Fibroblast of lung (primary cell): ENCODE measurements at regions not wholly inside any gene's neighbourhood (a gene's known extent, or its start where the extent isn't known, plus 50 kb on each side); places are given as distances from the start of the nearest gene placed in this dataset.

Experiments
- DNase-seq, 2 donors: peaks; one replicate each; pipeline versions ENCODE4 v3.0.0 to v3.0.0-alpha.2; 2010; ENCODE audit warnings: low read depth in 2 of 2
- H2AFZ ChIP-seq: 2 replicates; pipeline ENCODE4 v1.5.1; 2012; ENCODE audit warnings: low read length, control low read depth, inconsistent platforms
- H3K27ac ChIP-seq: 2 replicates; pipeline ENCODE4 v1.5.1; 2011; ENCODE audit warnings: low read length, control low read depth; ENCODE audit not compliant: insufficient read depth
- H3K27me3 ChIP-seq: 2 replicates; pipeline ENCODE4 v1.5.1; 2011; ENCODE audit warnings: mild to moderate bottlenecking, low read length; ENCODE audit not compliant: control insufficient read depth, insufficient read depth
- H3K36me3 ChIP-seq: 2 replicates; pipeline ENCODE4 v1.5.1; 2011; ENCODE audit warnings: low read length; ENCODE audit not compliant: control insufficient read depth, insufficient read depth
- H3K4me1 ChIP-seq: 2 replicates; pipeline ENCODE4 v1.5.1; 2011; ENCODE audit warnings: low read length; ENCODE audit not compliant: control insufficient read depth, insufficient read depth; ENCODE audit errors: extremely low read depth
- H3K4me2 ChIP-seq: 2 replicates; pipeline ENCODE4 v1.5.1; 2011; ENCODE audit warnings: low read length, control low read depth; ENCODE audit not compliant: insufficient read depth; ENCODE audit errors: extremely low read depth
- H3K4me3 ChIP-seq, 4 experiments: fragments of 200-600 bp in 1 of 4; sonication (generic) in 1 of 4; replicated peaks in 1 of 4; 2 replicates each; pipeline ENCODE4 v1.5.1; 2011 to 2016; ENCODE audit warnings: low read length in 4 of 4, low read depth in 3 of 4, mild to moderate bottlenecking in 3 of 4, control low read depth in 2 of 4, inconsistent platforms in 1 of 4, mixed read lengths in 1 of 4; ENCODE audit not compliant: insufficient read depth in 1 of 4; ENCODE audit errors: control extremely low read depth in 1 of 4
- H3K79me2 ChIP-seq: 2 replicates; pipeline ENCODE4 v1.5.1; 2012; ENCODE audit warnings: mild to moderate bottlenecking, low read length, inconsistent platforms; ENCODE audit not compliant: control insufficient read depth, insufficient read depth
- H3K9ac ChIP-seq: 2 replicates; pipeline ENCODE4 v1.5.1; 2011; ENCODE audit warnings: mild to moderate bottlenecking, low read length, control low read depth; ENCODE audit not compliant: insufficient read depth
- H3K9me3 ChIP-seq: 2 replicates; pipeline ENCODE4 v1.5.1; 2012; ENCODE audit warnings: low read depth, low read length; ENCODE audit not compliant: control insufficient read depth, insufficient read depth
- H4K20me1 ChIP-seq: 2 replicates; pipeline ENCODE4 v1.5.1; 2011; ENCODE audit warnings: low read length; ENCODE audit not compliant: control insufficient read depth, insufficient read depth; ENCODE audit errors: extremely low read depth
- EZH2 ChIP-seq: IDR thresholded peaks from 2 replicates; pipeline ENCODE4 v1.5.1; 2012; ENCODE audit warnings: low read length, control low read depth, mild to moderate bottlenecking; ENCODE audit errors: missing control alignments
- TF ChIP-seq, protein P1 (sequence below), 2 donors: IDR thresholded peaks in 1 of 2; conservative IDR thresholded peaks in 1 of 2; 1 replicate in 1 of 2; 2 replicates in 1 of 2; pipeline ENCODE4 v1.5.1; 2011 to 2012; ENCODE audit warnings: low read length in 2 of 2, control low read depth in 1 of 2, inconsistent platforms in 1 of 2, low read depth in 1 of 2, mild to moderate bottlenecking in 1 of 2

DNA sequence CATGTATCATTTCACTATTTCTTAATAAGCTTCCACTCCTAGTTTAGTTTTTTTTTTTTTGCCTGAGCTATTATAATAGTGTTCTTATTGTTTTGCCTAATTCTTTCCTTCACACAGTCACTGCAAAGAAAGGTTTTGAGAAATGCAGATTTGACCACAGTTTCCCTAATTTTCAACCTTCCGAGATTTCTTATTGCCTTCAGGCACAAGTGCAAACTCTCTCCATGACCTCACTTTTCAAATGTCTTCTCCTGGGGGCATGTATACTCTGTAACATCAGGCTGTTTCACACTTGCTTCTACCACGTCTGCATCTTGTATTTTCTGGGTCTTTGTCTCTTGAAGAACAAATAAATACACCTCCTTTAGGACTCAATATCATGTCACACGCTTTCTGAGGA is 339.0 kb upstream of the CITED2 start:
- no peak for TF ChIP-seq EZH2
- TF ChIP-seq, protein P1, sequence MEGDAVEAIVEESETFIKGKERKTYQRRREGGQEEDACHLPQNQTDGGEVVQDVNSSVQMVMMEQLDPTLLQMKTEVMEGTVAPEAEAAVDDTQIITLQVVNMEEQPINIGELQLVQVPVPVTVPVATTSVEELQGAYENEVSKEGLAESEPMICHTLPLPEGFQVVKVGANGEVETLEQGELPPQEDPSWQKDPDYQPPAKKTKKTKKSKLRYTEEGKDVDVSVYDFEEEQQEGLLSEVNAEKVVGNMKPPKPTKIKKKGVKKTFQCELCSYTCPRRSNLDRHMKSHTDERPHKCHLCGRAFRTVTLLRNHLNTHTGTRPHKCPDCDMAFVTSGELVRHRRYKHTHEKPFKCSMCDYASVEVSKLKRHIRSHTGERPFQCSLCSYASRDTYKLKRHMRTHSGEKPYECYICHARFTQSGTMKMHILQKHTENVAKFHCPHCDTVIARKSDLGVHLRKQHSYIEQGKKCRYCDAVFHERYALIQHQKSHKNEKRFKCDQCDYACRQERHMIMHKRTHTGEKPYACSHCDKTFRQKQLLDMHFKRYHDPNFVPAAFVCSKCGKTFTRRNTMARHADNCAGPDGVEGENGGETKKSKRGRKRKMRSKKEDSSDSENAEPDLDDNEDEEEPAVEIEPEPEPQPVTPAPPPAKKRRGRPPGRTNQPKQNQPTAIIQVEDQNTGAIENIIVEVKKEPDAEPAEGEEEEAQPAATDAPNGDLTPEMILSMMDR (conservative IDR thresholded peaks at IDR 0.05 in 1 of 2, IDR thresholded peaks at IDR 0.05 in 1 of 2; ENCODE audit: low read depth in 1 of 2, low read length in 2 of 2) = no peak
- no peak overlapping the region for H3K27ac ChIP-seq
- H2AFZ ChIP-seq = no peak overlapping the region
- H3K9me3 ChIP-seq = no peaks in the 10 kb centered on the region
- no peaks in the 10 kb centered on the region for H3K36me3 ChIP-seq
- H4K20me1 ChIP-seq = no peaks in the 10 kb centered on the region
- H3K4me3 ChIP-seq = no peak overlapping the region
- no peak for DNase-seq
- no peak overlapping the region for H3K4me2 ChIP-seq
- H3K4me1 ChIP-seq = peaks cover 13% of the 10 kb centered on the region
- no peaks in the 10 kb centered on the region for H3K27me3 ChIP-seq
- no peaks in the 10 kb centered on the region for H3K79me2 ChIP-seq
- no peak overlapping the region for H3K9ac ChIP-seq

DNA sequence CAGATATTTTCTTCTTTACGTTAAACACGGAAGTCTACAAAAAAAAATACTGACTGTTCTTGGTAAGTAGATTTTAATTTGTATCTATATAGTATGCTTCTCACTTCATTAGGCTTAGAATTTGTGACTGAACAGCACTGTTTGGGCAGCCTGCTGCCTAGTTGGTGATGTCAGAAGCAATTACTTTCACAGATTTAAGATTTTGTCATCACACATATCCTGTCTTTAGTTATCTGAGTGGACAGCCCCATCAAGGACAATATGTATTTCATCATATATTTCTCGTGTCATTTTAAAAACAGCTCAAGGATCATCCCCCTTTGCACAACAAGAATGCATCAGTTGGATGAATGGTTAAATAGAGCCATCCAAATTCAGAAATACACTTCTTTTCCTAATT is 338.4 kb upstream of the CITED2 start:
- Histone ChIP-seq H3K4me2 (no peak overlapping the region), H3K4me1 (peaks cover 18% of the 10 kb centered on the region), H3K9me3 (no peaks in the 10 kb centered on the region), H3K79me2 (no peaks in the 10 kb centered on the region), H3K9ac (no peak overlapping the region), H2AFZ (no peak overlapping the region), H4K20me1 (no peaks in the 10 kb centered on the region), H3K4me3 (no peak overlapping the region), H3K36me3 (no peaks in the 10 kb centered on the region), H3K27me3 (no peaks in the 10 kb centered on the region), H3K27ac (no peak overlapping the region)
- no peak for TF ChIP-seq EZH2
- TF ChIP-seq, protein P1 (conservative IDR thresholded peaks at IDR 0.05 in 1 of 2, IDR thresholded peaks at IDR 0.05 in 1 of 2; ENCODE audit: low read depth in 1 of 2, low read length in 2 of 2) = no peak
- DNase-seq = no peak

DNA sequence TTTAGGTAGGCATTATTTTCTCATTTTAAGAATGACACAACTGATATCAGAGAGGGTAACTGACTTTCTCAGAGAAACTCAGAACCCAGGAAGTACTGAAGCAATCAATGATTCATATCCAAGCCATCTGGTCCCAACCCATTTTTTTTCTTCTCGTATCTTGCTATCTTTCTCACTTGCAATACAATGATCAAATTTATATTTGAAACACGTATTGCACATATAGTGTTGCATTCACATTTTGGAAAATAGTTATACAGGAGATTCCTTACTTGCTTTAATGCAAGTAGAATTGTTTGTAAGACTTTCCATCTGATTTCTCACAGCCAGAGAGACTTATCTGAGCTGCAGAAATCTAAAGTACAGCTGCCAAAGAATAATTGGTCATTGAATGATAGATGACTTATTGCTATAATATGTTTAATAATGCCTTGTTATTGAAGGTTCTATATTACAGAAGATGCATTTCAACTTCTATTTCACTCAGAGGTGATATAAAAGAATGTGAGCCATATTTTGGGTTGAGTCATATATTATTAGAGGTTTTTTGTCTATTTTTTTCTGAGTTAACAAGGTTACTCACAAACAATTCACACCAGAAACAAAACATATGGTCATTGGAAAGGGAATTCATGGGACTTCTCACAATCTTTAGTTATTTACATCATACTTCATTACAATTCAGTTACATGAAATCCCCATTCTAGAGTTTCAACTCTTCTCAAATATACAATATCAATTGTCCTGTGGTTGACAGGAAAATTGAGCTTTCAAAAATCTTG is 337.5 kb upstream of the CITED2 start:
- no peaks in the 10 kb centered on the region for H3K9me3 ChIP-seq
- H3K79me2 ChIP-seq = no peaks in the 10 kb centered on the region
- no peak overlapping the region for H3K4me3 ChIP-seq
- no peak overlapping the region for H3K4me2 ChIP-seq
- H3K36me3 ChIP-seq = no peaks in the 10 kb centered on the region
- H2AFZ ChIP-seq = no peak overlapping the region
- no peak overlapping the region for H3K9ac ChIP-seq
- DNase-seq = peak; percentile 46 to 64
- no peak overlapping the region for H3K27ac ChIP-seq
- no peaks in the 10 kb centered on the region for H4K20me1 ChIP-seq
- H3K27me3 ChIP-seq = no peaks in the 10 kb centered on the region
- TF ChIP-seq, protein P1 (conservative IDR thresholded peaks at IDR 0.05 in 1 of 2, IDR thresholded peaks at IDR 0.05 in 1 of 2; ENCODE audit: low read depth in 1 of 2, low read length in 2 of 2) = no peak
- no peak for TF ChIP-seq EZH2
- peaks cover 18% of the 10 kb centered on the region for H3K4me1 ChIP-seq
